HepG2 (cell line): ENCODE measurements at regions not wholly inside any gene's neighbourhood (a gene's known extent, or its start where the extent isn't known, plus 50 kb on each side); places are given as distances from the start of the nearest gene placed in this dataset.

Experiments used
- ATAC-seq: fragments of 200-7000 bp; cut with Tn5 transposase; 3 replicates; pipeline ENCODE4 v1.9.1; 2020; ENCODE audit warnings: mild to moderate bottlenecking, moderate library complexity
- BruUV-seq: library from RNA; stranded (reverse); fragments of 400-500 nt; replicated peaks from 2 replicates; lab custom pipeline; 2021; lab: Mats Ljungman, UMichigan
- CTCF ChIA-PET: fragments of 300-600 bp; formaldehyde crosslinking; extraction: SDS; loops from one replicate; lab custom pipeline; 2021; ENCODE audit warnings: low total read pairs, inconsistent platforms, low intra/inter-chr PET ratio; lab: Yijun Ruan, JAX
- POLR2A ChIA-PET: fragments of 350-600 bp; sonication (Branson Sonifier 250); formaldehyde crosslinking; loops from one replicate; lab custom pipeline; 2020; ENCODE audit warnings: antibody characterized with exemption, inconsistent platforms; lab: Yijun Ruan, JAX
- DNase-seq: peaks from one replicate; pipeline ENCODE4 v3.0.0-alpha.2; 2015; ENCODE audit warnings: low spot score
- FAIRE-seq: peaks from 3 replicates; lab custom pipeline; 2011; peaks lifted over from hg19 to GRCh38; lab: Jason Lieb, UNC
- H2AFZ ChIP-seq: one replicate; pipeline ENCODE4 v1.6.1; 2011; ENCODE audit warnings: low read length, inconsistent platforms
- H3K27ac ChIP-seq: fragments of 300-600 bp; 3 replicates; pipeline ENCODE4 v1.8.0; 2011; ENCODE audit warnings: mixed run types, mild to moderate bottlenecking, mixed read lengths, low read length, inconsistent platforms; ENCODE audit not compliant: insufficient read depth; ENCODE audit errors: extremely low read length
- H3K27me3 ChIP-seq, 2 experiments: fragments of 200-600 bp in 1 of 2; 2 replicates in 1 of 2; 3 replicates in 1 of 2; pipeline versions ENCODE4 v1.6.0 to v1.8.0; 2011; ENCODE audit warnings: low read length in 2 of 2, mild to moderate bottlenecking in 2 of 2, moderate library complexity in 2 of 2, inconsistent platforms in 1 of 2; ENCODE audit not compliant: insufficient read depth in 2 of 2, control insufficient read depth in 1 of 2
- H3K36me3 ChIP-seq, 2 experiments: fragments of 200-600 bp in 1 of 2; replicated peaks in 1 of 2; 2 replicates in 1 of 2; 3 replicates in 1 of 2; pipeline versions ENCODE4 v1.5.1 to v1.8.0; 2011; ENCODE audit warnings: low read length in 2 of 2, inconsistent platforms in 1 of 2; ENCODE audit not compliant: insufficient read depth in 2 of 2, control insufficient read depth in 1 of 2
- H3K4me1 ChIP-seq: 2 replicates; pipeline ENCODE4 v1.5.1; 2012; ENCODE audit warnings: low read length, inconsistent platforms; ENCODE audit not compliant: insufficient read depth
- H3K4me2 ChIP-seq: 2 replicates; pipeline ENCODE4 v1.6.0; 2011; ENCODE audit warnings: low read depth, low read length, inconsistent platforms
- H3K4me3 ChIP-seq, 3 experiments: fragments of 200-600 bp in 1 of 3; sonication (generic), shearing (Covaris generic) in 1 of 3; replicated peaks in 1 of 3; 2 replicates each; pipeline ENCODE4 v1.5.1; 2011 to 2016; ENCODE audit warnings: low read length in 3 of 3, inconsistent platforms in 2 of 3, low read depth in 2 of 3, mild to moderate bottlenecking in 2 of 3, control low read depth in 1 of 3, mixed read lengths in 1 of 3; ENCODE audit not compliant: insufficient read depth in 1 of 3
- H3K79me2 ChIP-seq: one replicate; pipeline ENCODE4 v1.6.1; 2011; ENCODE audit warnings: low read length, inconsistent platforms; ENCODE audit not compliant: insufficient read depth
- H3K9ac ChIP-seq: 2 replicates; pipeline ENCODE4 v1.6.0; 2011; ENCODE audit warnings: mild to moderate bottlenecking, low read depth, low read length, inconsistent platforms; ENCODE audit not compliant: insufficient read depth
- H3K9me3 ChIP-seq: 2 replicates; pipeline ENCODE4 v1.5.1; 2012; ENCODE audit warnings: mild to moderate bottlenecking, low read length
- H4K20me1 ChIP-seq: 2 replicates; pipeline ENCODE4 v1.6.0; 2011; ENCODE audit warnings: inconsistent platforms, mild to moderate bottlenecking, low read length, moderate library complexity; ENCODE audit not compliant: insufficient read depth
- ATM ChIP-seq: fragments of 450-650 bp; IDR thresholded peaks from 2 replicates; pipeline ENCODE4 v1.7.1; 2017; ENCODE audit warnings: mild to moderate bottlenecking, borderline replicate concordance
- ZNF180 ChIP-seq: sonication (generic); formaldehyde crosslinking; IDR thresholded peaks from 2 replicates; pipeline ENCODE4 v1.4.0; 2020; ENCODE audit warnings: low read depth, missing genetic modification reagents, borderline replicate concordance
- ZNF616 ChIP-seq: sonication (generic); formaldehyde crosslinking; IDR thresholded peaks from 2 replicates; pipeline ENCODE4 v1.5.0; 2020; ENCODE audit warnings: low read depth, mild to moderate bottlenecking, missing genetic modification reagents
- ZNF781 ChIP-seq: sonication (generic); formaldehyde crosslinking; IDR thresholded peaks from 2 replicates; pipeline ENCODE4 v1.5.1; 2020; ENCODE audit warnings: borderline replicate concordance, mild to moderate bottlenecking, missing genetic modification reagents; ENCODE audit errors: not compliant biosample characterization
- WGBS: methylation state at CpG from one replicate; pipeline ENCODE4 v1.1.6; 2017; ENCODE audit warnings: low lambda C conversion rate; 5-methylcytosine and 5-hydroxymethylcytosine counted together
- in situ Hi-C: cut with HindIII; loops from 2 replicates; pipeline ENCODE4 v1.10.0; 2017; ENCODE audit warnings: low pct_unique_long_range_greater_than_20kb; ENCODE audit not compliant: extremely low pct_ligation_motif_present
- intact Hi-C: fragments of 100-400 bp; cut with micrococcal nuclease; formaldehyde crosslinking; loops from one replicate; pipeline ENCODE4 v1.10.0; 2022; ENCODE audit not compliant: unreplicated experiment

DNA sequence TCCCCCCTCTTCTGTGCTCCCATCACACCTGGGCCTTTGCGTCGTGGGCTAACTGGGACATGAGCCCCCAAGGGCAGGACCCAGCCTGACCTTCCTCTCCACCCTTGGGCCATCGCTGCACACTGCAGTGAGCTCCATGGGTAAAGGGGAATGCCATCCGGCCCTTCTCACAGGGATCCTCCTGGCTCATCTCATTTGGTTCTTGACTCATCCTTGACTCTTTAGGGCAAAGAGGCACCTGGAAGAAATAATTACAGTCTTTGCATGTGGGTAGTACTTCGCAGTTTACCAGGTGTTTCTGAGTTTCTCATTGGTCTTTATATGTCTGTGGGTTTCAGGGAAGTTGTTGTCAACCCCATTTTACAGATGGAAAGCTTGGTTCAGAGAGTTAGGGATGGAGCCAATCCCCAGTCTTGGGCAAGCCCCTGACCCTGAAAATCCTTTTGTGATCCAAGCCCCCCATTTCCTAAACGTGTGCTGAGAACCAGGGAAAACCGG lies 59.3 kb upstream of the ID3 start:
- Histone ChIP-seq H3K4me1 (peaks cover 9% of the 10 kb centered on the region), H4K20me1 (no peaks in the 10 kb centered on the region), H2AFZ (no peak overlapping the region), H3K27ac (no peak overlapping the region), H3K36me3 (no peaks in the 10 kb centered on the region), H3K4me3 (no peak overlapping the region), H3K79me2 (no peaks in the 10 kb centered on the region), H3K27me3 (peaks cover 13 to 51% of the 10 kb centered on the region in 2 experiments), H3K4me2 (no peak overlapping the region), H3K9ac (no peak overlapping the region), H3K9me3 (no peaks in the 10 kb centered on the region)
- no TSS peak for BruUV-seq
- CTCF ChIA-PET = no interaction called here
- TF ChIP-seq ZNF781 (CRISPR knock-in tag) (no peak), ZNF616 (CRISPR knock-in tag) (no peak)
- ATAC-seq (no peak; the same call in 2 of the 3 replicates), FAIRE-seq (no peak), DNase-seq (no peak)
- intact Hi-C loops = no loop called here
- POLR2A ChIA-PET = no interaction called here
- WGBS = 71% methylated on average over 7 of the region's 7 CpGs
- in situ Hi-C loops = no loop called here

- TF ChIP-seq ATM (no peak), ZNF180 (CRISPR knock-in tag) (no peak)
These were observed 57.8 kb upstream of the ID3 start for GRCh38 chr1:23617084-23617521.

More at GRCh38 chr1:23617084-23617521, 57.8 kb upstream of the ID3 start:
- FAIRE-seq = no peak
- no peak overlapping the region for H3K4me3 ChIP-seq
- H3K79me2 ChIP-seq = no peaks in the 10 kb centered on the region
- no peak overlapping the region for H2AFZ ChIP-seq
- H3K9me3 ChIP-seq = no peaks in the 10 kb centered on the region
- ATAC-seq = no peak
- H3K4me1 ChIP-seq = peaks cover 9% of the 10 kb centered on the region
- ChIA-PET CTCF (no interaction called here), POLR2A (no interaction called here)
- in situ Hi-C loops = no loop called here
- H4K20me1 ChIP-seq = no peaks in the 10 kb centered on the region
- intact Hi-C loops = no loop called here
- no peaks in the 10 kb centered on the region for H3K36me3 ChIP-seq
- 19% methylated on average over 8 of the region's 8 CpGs for WGBS
- no peak overlapping the region for H3K27ac ChIP-seq
- no peak overlapping the region for H3K4me2 ChIP-seq
- no peak for DNase-seq
- peaks cover 14 to 64% of the 10 kb centered on the region in 2 experiments for H3K27me3 ChIP-seq
- no TSS peak for BruUV-seq
- H3K9ac ChIP-seq = no peak overlapping the region
